ENCODE measurements at regions not wholly inside any gene's neighbourhood (a gene's known extent, or its start where the extent isn't known, plus 50 kb on each side); places are given as distances from the start of the nearest gene placed in this dataset.

DNA sequence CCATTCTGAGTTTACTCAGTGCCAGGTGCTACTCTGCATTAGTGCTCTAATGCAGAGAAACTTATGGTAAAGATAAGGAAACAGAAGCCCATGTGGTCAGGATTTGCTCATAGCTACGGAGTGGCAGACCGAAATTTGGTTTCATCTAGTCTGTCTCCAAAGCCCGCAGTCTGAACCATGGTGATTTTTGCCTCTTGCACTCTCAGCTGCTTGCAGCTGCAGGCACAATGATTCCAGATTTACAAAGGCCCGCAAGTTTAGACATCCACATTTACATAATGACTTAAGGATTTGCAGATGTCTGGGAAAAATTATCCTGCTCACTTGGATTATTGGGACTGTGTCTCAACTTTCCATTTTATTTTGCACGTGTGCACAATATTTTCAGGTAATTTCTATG lies 161.3 kb upstream of the KCNJ6 start:
- H3K4me3 Mint-ChIP-seq = no peak overlapping the region
- H3K36me3 Mint-ChIP-seq (ENCODE audit: low read depth) = no peaks in the 10 kb centered on the region
- no peaks in the 10 kb centered on the region for H3K4me1 Mint-ChIP-seq (ENCODE audit: low read depth)
- peaks cover 5% of the 10 kb centered on the region; the same call in 1 of the 2 replicates for H3K9me3 Mint-ChIP-seq
- TF ChIP-seq CTCF (IDR thresholded peaks at IDR 0.05) = no peak
- DNase-seq = no peak
- no peak overlapping the region for H3K27ac Mint-ChIP-seq
- peaks cover 9% of the 10 kb centered on the region for H3K27me3 Mint-ChIP-seq (ENCODE audit: insufficient read depth)

DNA sequence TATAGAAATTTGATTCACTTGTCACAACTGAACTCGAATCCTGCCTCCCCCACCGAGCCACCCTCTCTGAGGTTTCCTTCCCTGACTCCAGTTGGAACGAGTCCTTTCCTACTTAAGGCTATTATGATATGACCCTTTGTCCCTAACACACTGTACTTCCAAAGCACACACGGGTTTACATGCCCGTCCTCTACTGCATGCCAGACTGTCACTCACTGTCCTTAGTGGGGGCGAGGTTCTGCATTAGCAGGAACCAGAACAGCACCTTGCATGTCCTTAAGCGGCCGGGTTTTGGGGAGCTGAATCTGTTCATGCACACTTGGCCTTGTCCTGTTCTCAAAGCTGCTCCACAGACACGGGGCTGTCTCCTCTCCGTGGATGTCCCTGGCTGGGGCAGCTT lies 164.6 kb upstream of the KCNJ6 start:
- no peak for TF ChIP-seq CTCF (IDR thresholded peaks at IDR 0.05)
- Mint-ChIP-seq H3K4me3 (no peak overlapping the region), H3K27me3 (ENCODE audit: insufficient read depth) (peaks cover 17% of the 10 kb centered on the region), H3K36me3 (ENCODE audit: low read depth) (no peaks in the 10 kb centered on the region), H3K9me3 (no peaks in the 10 kb centered on the region), H3K4me1 (ENCODE audit: low read depth) (no peaks in the 10 kb centered on the region), H3K27ac (no peak overlapping the region)
- DNase-seq = no peak

DNA sequence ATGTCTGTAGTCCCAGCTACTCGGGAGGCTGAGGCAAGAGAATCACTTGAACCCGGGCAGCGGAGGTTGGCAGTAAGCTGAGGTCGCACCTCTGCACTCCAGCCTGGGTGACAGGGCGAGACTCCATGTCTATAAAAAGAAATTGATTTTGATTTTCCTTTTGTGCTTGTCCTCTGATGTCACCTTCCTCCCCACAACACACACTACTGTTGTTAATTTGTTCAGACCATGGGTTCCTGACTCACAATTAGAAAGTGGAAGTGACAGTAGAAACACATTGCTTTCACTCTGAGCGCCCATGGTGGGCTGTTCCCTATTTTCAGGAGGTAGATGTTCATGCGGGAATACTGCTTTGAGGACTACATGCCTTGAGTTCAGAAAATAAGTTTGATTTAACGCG lies 165.5 kb upstream of the KCNJ6 start:
- DNase-seq = no peak
- Mint-ChIP-seq H3K4me1 (ENCODE audit: low read depth) (no peaks in the 10 kb centered on the region), H3K9me3 (no peaks in the 10 kb centered on the region), H3K27ac (no peak overlapping the region), H3K27me3 (ENCODE audit: insufficient read depth) (peaks cover 20% of the 10 kb centered on the region), H3K36me3 (ENCODE audit: low read depth) (no peaks in the 10 kb centered on the region), H3K4me3 (no peak overlapping the region)
- no peak for TF ChIP-seq CTCF (IDR thresholded peaks at IDR 0.05)

- no peaks in the 10 kb centered on the region for H3K9me3 Mint-ChIP-seq
- H3K36me3 Mint-ChIP-seq (ENCODE audit: low read depth) = no peaks in the 10 kb centered on the region
- H3K4me1 Mint-ChIP-seq (ENCODE audit: low read depth) = no peaks in the 10 kb centered on the region
- no peak for DNase-seq
- peaks cover 26% of the 10 kb centered on the region for H3K27me3 Mint-ChIP-seq (ENCODE audit: insufficient read depth)
- TF ChIP-seq CTCF (IDR thresholded peaks at IDR 0.05) = no peak
- H3K4me3 Mint-ChIP-seq = no peak overlapping the region
- no peak overlapping the region for H3K27ac Mint-ChIP-seq
Measured at GRCh38 chr21:38082936-38083485, 166.8 kb upstream of the KCNJ6 start.

- Mint-ChIP-seq H3K9me3 (no peaks in the 10 kb centered on the region), H3K27ac (no peak overlapping the region), H3K36me3 (ENCODE audit: low read depth) (no peaks in the 10 kb centered on the region), H3K4me3 (no peak overlapping the region), H3K4me1 (ENCODE audit: low read depth) (no peaks in the 10 kb centered on the region), H3K27me3 (ENCODE audit: insufficient read depth) (peaks cover 26% of the 10 kb centered on the region)
- no peak for TF ChIP-seq CTCF (IDR thresholded peaks at IDR 0.05)
- no peak for DNase-seq
Measured at GRCh38 chr21:38083535-38083934, 167.3 kb upstream of the KCNJ6 start.

DNA sequence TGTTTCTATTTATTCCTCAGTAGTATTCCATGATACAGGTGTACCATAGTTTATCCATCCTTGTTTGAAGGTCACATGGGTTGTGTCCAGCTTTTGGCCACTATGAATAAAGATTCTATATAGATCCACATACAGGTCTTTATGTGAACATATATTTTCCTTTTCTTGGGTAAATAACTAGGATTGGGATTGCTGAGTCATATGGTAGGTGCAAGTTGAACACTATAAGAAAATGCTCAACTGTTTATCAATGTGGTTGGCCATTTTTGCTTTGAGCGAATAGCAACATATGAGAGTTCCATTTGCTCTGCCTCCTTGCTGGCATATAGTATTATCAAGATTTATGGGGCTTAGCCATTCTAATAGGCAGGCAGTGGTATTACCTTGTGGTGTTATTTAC lies 170.2 kb upstream of the KCNJ15 start:
- H3K27ac Mint-ChIP-seq = no peak overlapping the region
- no peak for DNase-seq
- no peak overlapping the region for H3K4me3 Mint-ChIP-seq
- H3K9me3 Mint-ChIP-seq = no peaks in the 10 kb centered on the region
- no peak for TF ChIP-seq CTCF (IDR thresholded peaks at IDR 0.05)
- H3K27me3 Mint-ChIP-seq (ENCODE audit: insufficient read depth) = peaks cover 27% of the 10 kb centered on the region
- no peaks in the 10 kb centered on the region for H3K4me1 Mint-ChIP-seq (ENCODE audit: low read depth)
- H3K36me3 Mint-ChIP-seq (ENCODE audit: low read depth) = no peaks in the 10 kb centered on the region
